A673 (cell line): ENCODE measurements at regions not wholly inside any gene's neighbourhood (a gene's known extent, or its start where the extent isn't known, plus 50 kb on each side); places are given as distances from the start of the nearest gene placed in this dataset.

Source experiments
- EZH2 ChIP-seq: fragments of 200-600 bp; sonication (generic); IDR thresholded peaks from 2 replicates; pipeline ENCODE4 v1.6.1; 2017; ENCODE audit warnings: borderline replicate concordance, low read depth, mild to moderate bottlenecking, mixed read lengths, antibody characterized with exemption, low read length; ENCODE audit not compliant: poor library complexity, severe bottlenecking
- TF ChIP-seq, protein P1 (sequence below): fragments of 300-800, 200-600 bp; sonication (generic); conservative IDR thresholded peaks from 2 replicates; pipeline ENCODE4 v1.5.1; 2017; ENCODE audit warnings: low read depth, mild to moderate bottlenecking, antibody characterized with exemption, low read length, moderate library complexity, mixed read lengths

DNA sequence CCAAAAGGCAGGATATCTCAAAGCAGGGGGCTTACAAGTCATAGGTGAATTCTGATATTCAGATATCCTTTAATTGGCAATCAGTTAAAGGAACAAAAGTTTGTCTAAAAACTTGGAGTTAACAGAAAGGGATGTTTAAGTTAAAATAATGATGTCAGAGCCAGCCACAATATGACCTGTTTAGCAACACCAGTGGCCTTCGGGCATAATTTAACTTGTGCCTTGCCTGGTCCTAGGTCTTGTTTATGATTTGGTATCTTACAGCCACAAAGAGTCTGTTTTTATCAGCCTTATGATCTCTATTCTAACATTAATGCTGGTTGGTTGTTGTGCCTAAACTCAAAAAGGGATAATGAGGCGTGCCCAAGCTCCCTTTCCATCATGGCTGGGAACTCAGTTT lies 252.9 kb downstream of the RNF152 start:
- TF ChIP-seq, protein P1, sequence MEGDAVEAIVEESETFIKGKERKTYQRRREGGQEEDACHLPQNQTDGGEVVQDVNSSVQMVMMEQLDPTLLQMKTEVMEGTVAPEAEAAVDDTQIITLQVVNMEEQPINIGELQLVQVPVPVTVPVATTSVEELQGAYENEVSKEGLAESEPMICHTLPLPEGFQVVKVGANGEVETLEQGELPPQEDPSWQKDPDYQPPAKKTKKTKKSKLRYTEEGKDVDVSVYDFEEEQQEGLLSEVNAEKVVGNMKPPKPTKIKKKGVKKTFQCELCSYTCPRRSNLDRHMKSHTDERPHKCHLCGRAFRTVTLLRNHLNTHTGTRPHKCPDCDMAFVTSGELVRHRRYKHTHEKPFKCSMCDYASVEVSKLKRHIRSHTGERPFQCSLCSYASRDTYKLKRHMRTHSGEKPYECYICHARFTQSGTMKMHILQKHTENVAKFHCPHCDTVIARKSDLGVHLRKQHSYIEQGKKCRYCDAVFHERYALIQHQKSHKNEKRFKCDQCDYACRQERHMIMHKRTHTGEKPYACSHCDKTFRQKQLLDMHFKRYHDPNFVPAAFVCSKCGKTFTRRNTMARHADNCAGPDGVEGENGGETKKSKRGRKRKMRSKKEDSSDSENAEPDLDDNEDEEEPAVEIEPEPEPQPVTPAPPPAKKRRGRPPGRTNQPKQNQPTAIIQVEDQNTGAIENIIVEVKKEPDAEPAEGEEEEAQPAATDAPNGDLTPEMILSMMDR, result no peak
- TF ChIP-seq EZH2, result no peak
